ENCODE measurements at regions not wholly inside any gene's neighbourhood (a gene's known extent, or its start where the extent isn't known, plus 50 kb on each side); places are given as distances from the start of the nearest gene placed in this dataset.

DNA sequence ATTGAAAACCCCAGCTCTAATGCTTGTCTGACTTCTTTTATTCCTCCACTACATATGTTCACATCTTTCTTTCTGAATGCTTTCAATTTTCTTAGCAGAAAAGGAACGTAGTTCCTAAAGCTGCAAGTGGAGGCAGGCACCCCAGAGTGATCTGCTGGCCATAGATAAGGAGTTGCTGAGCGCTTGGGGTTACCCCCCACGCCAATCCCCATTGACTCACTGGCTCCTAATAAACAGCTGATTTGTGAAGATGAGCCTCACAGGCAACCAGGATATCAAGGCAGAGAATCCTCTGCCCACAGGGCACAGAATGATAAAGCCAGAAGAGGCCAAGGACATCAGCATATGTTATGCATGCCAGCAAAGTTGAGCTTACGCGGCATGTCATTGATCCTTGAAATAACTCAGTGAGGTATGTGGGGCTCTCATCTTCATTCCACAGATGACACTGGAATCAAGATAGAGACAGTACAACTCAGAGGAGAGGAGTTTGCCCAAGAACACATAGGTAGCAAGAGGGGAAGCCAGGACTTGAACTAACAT, 129.1 kb upstream of the PTPRT start:
- TF ChIP-seq SIN3A (IDR thresholded peaks at IDR 0.05; ENCODE audit: borderline replicate concordance, insufficient read depth, low read length) (no peak), TAF1 (IDR thresholded peaks at IDR 0.05; ENCODE audit: borderline replicate concordance, insufficient read depth, low read length) (no peak), POLR2AphosphoS5 (IDR thresholded peaks at IDR 0.05; ENCODE audit: low read depth, low read length) (no peak)

Data from PFSK-1 (cell line).